Epithelial cell of esophagus (primary cell): ENCODE measurements at regions not wholly inside any gene's neighbourhood (a gene's known extent, or its start where the extent isn't known, plus 50 kb on each side); places are given as distances from the start of the nearest gene placed in this dataset.

Experiments
- DNase-seq: peaks from one replicate; pipeline ENCODE4 v3.0.0; 2010; ENCODE audit warnings: low read depth
- H3K4me3 ChIP-seq: 2 replicates; pipeline ENCODE4 v1.5.1; 2011; ENCODE audit warnings: mild to moderate bottlenecking, low read length, control low read depth
- TF ChIP-seq, protein P1 (sequence below): IDR thresholded peaks from 2 replicates; pipeline ENCODE4 v1.5.1; 2011; ENCODE audit warnings: low read depth, mild to moderate bottlenecking, low read length, control low read depth, inconsistent platforms; ENCODE audit not compliant: insufficient read depth; ENCODE audit errors: missing control alignments

DNA sequence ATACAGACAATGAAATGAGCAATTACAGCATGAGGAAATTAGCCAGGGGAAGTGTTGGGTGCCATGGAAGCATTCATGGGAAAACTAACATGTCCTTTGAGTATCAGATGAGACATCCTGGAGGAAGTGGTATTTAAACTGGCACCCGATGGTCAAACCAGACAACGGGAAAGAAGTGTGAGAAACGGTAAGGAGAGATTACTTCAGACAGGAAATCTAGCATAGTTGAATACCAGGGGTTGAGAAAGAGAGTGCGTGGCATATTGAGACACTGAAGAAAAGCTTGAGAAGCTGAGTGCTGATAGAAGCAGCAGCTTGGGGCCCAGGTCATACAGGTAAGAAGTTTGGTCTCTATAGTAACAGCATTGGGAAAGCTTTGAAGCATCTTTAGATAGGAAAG lies 175.3 kb downstream of the C11orf87 start:
- TF ChIP-seq, protein P1, sequence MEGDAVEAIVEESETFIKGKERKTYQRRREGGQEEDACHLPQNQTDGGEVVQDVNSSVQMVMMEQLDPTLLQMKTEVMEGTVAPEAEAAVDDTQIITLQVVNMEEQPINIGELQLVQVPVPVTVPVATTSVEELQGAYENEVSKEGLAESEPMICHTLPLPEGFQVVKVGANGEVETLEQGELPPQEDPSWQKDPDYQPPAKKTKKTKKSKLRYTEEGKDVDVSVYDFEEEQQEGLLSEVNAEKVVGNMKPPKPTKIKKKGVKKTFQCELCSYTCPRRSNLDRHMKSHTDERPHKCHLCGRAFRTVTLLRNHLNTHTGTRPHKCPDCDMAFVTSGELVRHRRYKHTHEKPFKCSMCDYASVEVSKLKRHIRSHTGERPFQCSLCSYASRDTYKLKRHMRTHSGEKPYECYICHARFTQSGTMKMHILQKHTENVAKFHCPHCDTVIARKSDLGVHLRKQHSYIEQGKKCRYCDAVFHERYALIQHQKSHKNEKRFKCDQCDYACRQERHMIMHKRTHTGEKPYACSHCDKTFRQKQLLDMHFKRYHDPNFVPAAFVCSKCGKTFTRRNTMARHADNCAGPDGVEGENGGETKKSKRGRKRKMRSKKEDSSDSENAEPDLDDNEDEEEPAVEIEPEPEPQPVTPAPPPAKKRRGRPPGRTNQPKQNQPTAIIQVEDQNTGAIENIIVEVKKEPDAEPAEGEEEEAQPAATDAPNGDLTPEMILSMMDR: no peak
- no peak for DNase-seq

DNA sequence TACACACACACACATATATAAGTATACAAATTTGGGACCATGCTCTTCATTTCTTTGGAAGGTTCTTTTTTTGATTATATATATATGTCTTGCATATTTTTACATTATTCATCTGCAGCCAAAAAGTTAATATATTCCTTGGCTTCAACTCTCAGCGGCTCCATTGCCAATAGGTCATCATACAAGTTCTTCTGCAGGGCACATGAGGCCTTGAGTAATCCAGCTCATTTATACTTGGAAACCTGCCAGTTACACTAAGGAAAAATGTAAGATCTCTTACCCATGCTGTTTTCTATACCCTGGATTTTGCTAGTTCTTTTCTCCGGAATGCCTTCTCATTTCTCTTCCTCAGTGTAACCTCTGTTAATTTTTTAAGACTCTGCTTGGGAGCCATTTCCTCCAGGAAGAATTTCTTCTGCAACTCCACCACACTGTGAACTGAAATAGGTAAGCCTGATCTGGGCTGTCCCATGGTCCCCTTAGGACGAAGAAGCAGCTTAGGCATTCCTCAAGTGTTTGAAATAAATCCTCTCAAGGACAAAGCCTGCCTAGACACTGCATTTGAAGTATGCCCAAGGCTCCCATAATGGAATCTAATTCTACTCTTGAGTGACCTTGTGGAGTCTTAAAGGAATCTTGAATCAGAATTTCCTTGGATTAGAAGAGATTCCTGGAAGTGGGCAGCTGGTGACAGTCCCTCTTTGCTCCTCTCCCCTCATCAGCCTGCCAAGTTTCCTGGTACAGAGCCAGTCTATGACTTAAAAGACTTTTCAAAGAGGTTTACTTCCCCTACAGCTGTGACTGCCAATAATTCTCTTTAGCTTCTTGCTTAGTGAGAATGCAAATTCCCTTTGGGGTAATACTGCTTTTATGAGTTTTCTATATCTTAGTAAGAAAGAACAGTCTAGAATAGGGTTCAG lies 182.8 kb downstream of the C11orf87 start:
- H3K4me3 ChIP-seq: no peak overlapping the region
- TF ChIP-seq, protein P1: no peak
- peak; percentile 70 for DNase-seq

More for the DNA sequence above, 175.3 kb downstream of the C11orf87 start:
- no peak overlapping the region for H3K4me3 ChIP-seq

DNA sequence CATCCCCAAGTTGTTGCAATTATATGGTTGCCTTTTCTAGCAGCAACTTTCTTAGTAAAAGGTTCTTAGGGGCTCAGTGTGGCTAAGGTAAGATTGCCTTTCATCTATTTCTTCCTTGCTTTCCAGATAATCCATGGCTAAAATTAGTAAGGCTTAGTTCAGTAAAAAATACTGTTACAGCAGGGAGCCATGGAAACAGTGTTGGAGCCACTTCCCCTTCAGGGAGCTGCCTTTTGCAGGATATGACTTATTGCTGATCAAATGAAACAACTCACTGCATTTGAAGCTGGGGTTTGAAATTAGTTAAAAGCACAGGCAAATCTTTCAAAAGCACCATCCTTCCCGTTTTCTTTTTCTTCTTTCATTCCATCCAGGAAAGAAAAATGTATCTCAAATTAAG lies 184.3 kb downstream of the C11orf87 start:
- no peak for DNase-seq
- TF ChIP-seq, protein P1: no peak
- no peak overlapping the region for H3K4me3 ChIP-seq

DNA sequence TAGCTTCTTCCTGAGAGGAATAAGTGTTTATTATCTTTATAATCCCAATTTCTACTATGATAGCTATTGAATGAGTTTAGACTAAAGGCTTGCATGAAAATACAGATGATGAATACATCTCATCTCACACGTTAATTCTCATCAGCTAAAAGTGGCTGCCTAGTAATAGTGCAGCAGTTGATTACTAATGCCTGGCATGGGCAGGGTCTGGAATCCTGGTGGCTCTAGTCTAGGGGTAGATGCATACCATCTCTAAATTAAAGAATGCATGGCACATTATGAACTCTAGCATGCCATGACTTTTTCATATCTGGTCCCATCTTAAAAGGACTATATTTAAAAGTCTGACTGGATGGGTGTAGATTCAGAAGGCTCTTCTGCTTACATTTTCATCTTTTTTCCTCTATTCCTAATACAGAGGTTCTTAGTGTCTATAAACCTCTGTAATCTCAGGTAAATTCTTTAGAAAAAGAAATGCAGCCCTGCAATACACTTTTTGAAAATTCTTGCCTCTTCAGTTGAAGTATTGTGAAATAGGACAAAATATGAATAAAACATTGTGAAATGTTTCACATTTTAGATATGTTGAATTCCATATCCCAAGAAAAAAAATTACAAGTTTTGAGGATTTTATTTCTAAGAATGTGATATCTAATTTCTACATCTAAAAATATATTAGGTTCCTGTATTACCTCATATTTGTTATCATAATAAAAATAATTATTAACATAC lies 187.6 kb downstream of the C11orf87 start:
- no peak overlapping the region for H3K4me3 ChIP-seq
- no peak for DNase-seq
- TF ChIP-seq, protein P1: no peak

DNA sequence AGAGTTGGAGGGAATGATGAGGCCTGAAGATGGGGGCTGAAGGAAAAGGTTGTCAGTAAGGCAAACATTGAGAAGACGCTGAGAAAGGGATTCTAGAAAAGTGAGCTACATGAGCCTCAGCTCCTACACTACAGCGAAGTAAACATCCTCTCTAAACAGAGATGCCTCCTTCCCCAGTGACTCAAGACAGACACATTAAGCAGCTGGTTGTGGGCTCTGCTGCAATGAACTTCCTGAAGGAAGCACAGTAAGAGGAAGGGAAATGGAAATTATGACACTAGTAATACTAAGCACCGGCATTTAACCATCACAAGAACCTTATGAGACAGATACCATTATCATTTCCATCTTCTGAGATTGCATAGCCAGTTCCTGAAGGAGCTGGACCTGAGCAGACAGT lies 190.5 kb downstream of the C11orf87 start:
- peak; percentile 33 for DNase-seq
- TF ChIP-seq, protein P1: no peak
- H3K4me3 ChIP-seq: no peak overlapping the region

DNA sequence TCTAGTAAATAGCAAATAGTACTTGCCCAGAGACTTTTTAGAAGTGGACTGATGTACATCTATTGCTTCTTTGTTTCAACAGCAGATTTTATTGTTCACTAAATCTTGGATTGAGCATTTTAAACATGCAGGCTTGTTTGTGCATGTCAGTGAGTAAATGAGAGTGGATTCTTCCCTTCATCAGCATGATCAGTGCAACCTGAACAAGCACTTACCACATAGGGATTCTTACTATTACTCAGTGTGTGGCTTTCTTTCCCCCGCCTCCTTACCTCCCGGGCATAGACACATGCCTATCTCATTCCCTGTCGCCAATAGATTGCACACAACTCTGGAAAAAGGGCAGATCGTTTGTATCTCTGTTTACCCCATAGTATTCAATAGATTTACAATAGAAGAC lies 197.5 kb downstream of the C11orf87 start:
- H3K4me3 ChIP-seq: no peak overlapping the region
- DNase-seq: peak; percentile 97
- TF ChIP-seq, protein P1: no peak
